Fibroblast of lung (primary cell): ENCODE measurements at regions not wholly inside any gene's neighbourhood (a gene's known extent, or its start where the extent isn't known, plus 50 kb on each side); places are given as distances from the start of the nearest gene placed in this dataset.

Experiments used
- DNase-seq, 2 donors: peaks; one replicate each; pipeline versions ENCODE4 v3.0.0 to v3.0.0-alpha.2; 2010; ENCODE audit warnings: low read depth in 2 of 2
- H2AFZ ChIP-seq: 2 replicates; pipeline ENCODE4 v1.5.1; 2012; ENCODE audit warnings: low read length, control low read depth, inconsistent platforms
- H3K27ac ChIP-seq: 2 replicates; pipeline ENCODE4 v1.5.1; 2011; ENCODE audit warnings: low read length, control low read depth; ENCODE audit not compliant: insufficient read depth
- H3K27me3 ChIP-seq: 2 replicates; pipeline ENCODE4 v1.5.1; 2011; ENCODE audit warnings: mild to moderate bottlenecking, low read length; ENCODE audit not compliant: control insufficient read depth, insufficient read depth
- H3K36me3 ChIP-seq: 2 replicates; pipeline ENCODE4 v1.5.1; 2011; ENCODE audit warnings: low read length; ENCODE audit not compliant: control insufficient read depth, insufficient read depth
- H3K4me1 ChIP-seq: 2 replicates; pipeline ENCODE4 v1.5.1; 2011; ENCODE audit warnings: low read length; ENCODE audit not compliant: control insufficient read depth, insufficient read depth; ENCODE audit errors: extremely low read depth
- H3K4me2 ChIP-seq: 2 replicates; pipeline ENCODE4 v1.5.1; 2011; ENCODE audit warnings: low read length, control low read depth; ENCODE audit not compliant: insufficient read depth; ENCODE audit errors: extremely low read depth
- H3K4me3 ChIP-seq, 4 experiments: fragments of 200-600 bp in 1 of 4; sonication (generic) in 1 of 4; replicated peaks in 1 of 4; 2 replicates each; pipeline ENCODE4 v1.5.1; 2011 to 2016; ENCODE audit warnings: low read length in 4 of 4, low read depth in 3 of 4, mild to moderate bottlenecking in 3 of 4, control low read depth in 2 of 4, inconsistent platforms in 1 of 4, mixed read lengths in 1 of 4; ENCODE audit not compliant: insufficient read depth in 1 of 4; ENCODE audit errors: control extremely low read depth in 1 of 4
- H3K79me2 ChIP-seq: 2 replicates; pipeline ENCODE4 v1.5.1; 2012; ENCODE audit warnings: mild to moderate bottlenecking, low read length, inconsistent platforms; ENCODE audit not compliant: control insufficient read depth, insufficient read depth
- H3K9ac ChIP-seq: 2 replicates; pipeline ENCODE4 v1.5.1; 2011; ENCODE audit warnings: mild to moderate bottlenecking, low read length, control low read depth; ENCODE audit not compliant: insufficient read depth
- H3K9me3 ChIP-seq: 2 replicates; pipeline ENCODE4 v1.5.1; 2012; ENCODE audit warnings: low read depth, low read length; ENCODE audit not compliant: control insufficient read depth, insufficient read depth
- H4K20me1 ChIP-seq: 2 replicates; pipeline ENCODE4 v1.5.1; 2011; ENCODE audit warnings: low read length; ENCODE audit not compliant: control insufficient read depth, insufficient read depth; ENCODE audit errors: extremely low read depth
- CTCF ChIP-seq, 2 donors: IDR thresholded peaks in 1 of 2; conservative IDR thresholded peaks in 1 of 2; 1 replicate in 1 of 2; 2 replicates in 1 of 2; pipeline ENCODE4 v1.5.1; 2011 to 2012; ENCODE audit warnings: low read length in 2 of 2, control low read depth in 1 of 2, inconsistent platforms in 1 of 2, low read depth in 1 of 2, mild to moderate bottlenecking in 1 of 2
- EZH2 ChIP-seq: IDR thresholded peaks from 2 replicates; pipeline ENCODE4 v1.5.1; 2012; ENCODE audit warnings: low read length, control low read depth, mild to moderate bottlenecking; ENCODE audit errors: missing control alignments

- no peaks in the 10 kb centered on the region for H3K9me3 ChIP-seq
- H4K20me1 ChIP-seq = no peaks in the 10 kb centered on the region
- H3K9ac ChIP-seq = no peak overlapping the region
- H3K27ac ChIP-seq = no peak overlapping the region
- H3K79me2 ChIP-seq = no peaks in the 10 kb centered on the region
- no peak for DNase-seq
- no peak overlapping the region for H2AFZ ChIP-seq
- no peak overlapping the region for H3K4me2 ChIP-seq
- no peak for TF ChIP-seq EZH2
- TF ChIP-seq CTCF (conservative IDR thresholded peaks at IDR 0.05 in 1 of 2, IDR thresholded peaks at IDR 0.05 in 1 of 2; ENCODE audit: low read depth in 1 of 2, low read length in 2 of 2) = no peak
- no peaks in the 10 kb centered on the region for H3K27me3 ChIP-seq
- H3K36me3 ChIP-seq = no peaks in the 10 kb centered on the region
- no peaks in the 10 kb centered on the region for H3K4me1 ChIP-seq
- no peak overlapping the region for H3K4me3 ChIP-seq
Measured at GRCh38 chr3:15969874-15970640, 172.3 kb upstream of the ANKRD28 start.

- no peak overlapping the region for H3K4me2 ChIP-seq
- DNase-seq = no peak
- H3K79me2 ChIP-seq = no peaks in the 10 kb centered on the region
- no peaks in the 10 kb centered on the region for H3K27me3 ChIP-seq
- H4K20me1 ChIP-seq = no peaks in the 10 kb centered on the region
- H3K4me1 ChIP-seq = no peaks in the 10 kb centered on the region
- H3K9ac ChIP-seq = no peak overlapping the region
- no peak overlapping the region for H3K4me3 ChIP-seq
- no peaks in the 10 kb centered on the region for H3K36me3 ChIP-seq
- TF ChIP-seq EZH2 = no peak
- TF ChIP-seq CTCF (conservative IDR thresholded peaks at IDR 0.05 in 1 of 2, IDR thresholded peaks at IDR 0.05 in 1 of 2; ENCODE audit: low read depth in 1 of 2, low read length in 2 of 2) = no peak
- no peaks in the 10 kb centered on the region for H3K9me3 ChIP-seq
- no peak overlapping the region for H3K27ac ChIP-seq
- no peak overlapping the region for H2AFZ ChIP-seq
Measured at GRCh38 chr3:15973414-15973813, 175.6 kb upstream of the ANKRD28 start.

- no peaks in the 10 kb centered on the region for H4K20me1 ChIP-seq
- no peak overlapping the region for H3K4me3 ChIP-seq
- no peak overlapping the region for H3K9ac ChIP-seq
- no peak for TF ChIP-seq EZH2
- TF ChIP-seq CTCF (conservative IDR thresholded peaks at IDR 0.05 in 1 of 2, IDR thresholded peaks at IDR 0.05 in 1 of 2; ENCODE audit: low read depth in 1 of 2, low read length in 2 of 2) = no peak
- no peaks in the 10 kb centered on the region for H3K9me3 ChIP-seq
- no peak overlapping the region for H2AFZ ChIP-seq
- DNase-seq = no peak
- H3K27me3 ChIP-seq = no peaks in the 10 kb centered on the region
- no peaks in the 10 kb centered on the region for H3K79me2 ChIP-seq
- H3K4me2 ChIP-seq = no peak overlapping the region
- H3K27ac ChIP-seq = no peak overlapping the region
- H3K36me3 ChIP-seq = no peaks in the 10 kb centered on the region
- H3K4me1 ChIP-seq = no peaks in the 10 kb centered on the region
Measured at GRCh38 chr3:15973940-15974339, 176.2 kb upstream of the ANKRD28 start.
